GM19452 (cell line): ENCODE measurements at regions not wholly inside any gene's neighbourhood (a gene's known extent, or its start where the extent isn't known, plus 50 kb on each side); places are given as distances from the start of the nearest gene placed in this dataset.
"Not testable (repeated sequence)": the region's sequence is repeated elsewhere in the genome, so short reads cannot be mapped to it uniquely, and the experiment has no call there.

Experiments used
- ATAC-seq: cut with Tn5 transposase; IDR thresholded peaks from one replicate; pipeline ENCODE4 v1.9.1; 2021; ENCODE audit not compliant: unreplicated experiment

GRCh38 chr3:72171946-72172345 is 387.0 kb upstream of the PROK2 start:
- ATAC-seq: no peak

GRCh38 chr3:72171463-72171881 is 386.5 kb upstream of the PROK2 start:
- no peak for ATAC-seq

- no peak for ATAC-seq
These were observed 384.9 kb upstream of the PROK2 start for GRCh38 chr3:72169561-72170472.

- ATAC-seq: no peak
These were observed 384.2 kb upstream of the PROK2 start for GRCh38 chr3:72169120-72169519.

- no peak for ATAC-seq
These were observed 380.9 kb upstream of the PROK2 start for GRCh38 chr3:72165808-72166207.

- no peak for ATAC-seq
These were observed 380.4 kb upstream of the PROK2 start for GRCh38 chr3:72165317-72165716.

GRCh38 chr3:72164635-72164978 is 379.7 kb upstream of the PROK2 start:
- ATAC-seq: no peak

- peak; percentile 88 for ATAC-seq
These were observed 379.1 kb upstream of the PROK2 start for GRCh38 chr3:72163809-72164634.

GRCh38 chr3:72162649-72163184 is 377.8 kb upstream of the PROK2 start:
- no peak for ATAC-seq

- ATAC-seq: no peak
These were observed 377.1 kb upstream of the PROK2 start for GRCh38 chr3:72161881-72162595.

GRCh38 chr3:72161285-72161684 is 376.3 kb upstream of the PROK2 start:
- not testable (repeated sequence) for ATAC-seq

- ATAC-seq: no peak
These were observed 375.4 kb upstream of the PROK2 start for GRCh38 chr3:72160351-72160750.

- no peak for ATAC-seq
These were observed 374.5 kb upstream of the PROK2 start for GRCh38 chr3:72159487-72159886.

- no peak for ATAC-seq
These were observed 373.8 kb upstream of the PROK2 start for GRCh38 chr3:72158639-72159326.

GRCh38 chr3:72157748-72158638 is 373.0 kb upstream of the PROK2 start:
- ATAC-seq: no peak

GRCh38 chr3:72155391-72156064 is 370.6 kb upstream of the PROK2 start:
- no peak for ATAC-seq

- ATAC-seq: no peak
These were observed 369.7 kb upstream of the PROK2 start for GRCh38 chr3:72154391-72155335.
